T1000 (cell line): ENCODE measurements at regions not wholly inside any gene's neighbourhood (a gene's known extent, or its start where the extent isn't known, plus 50 kb on each side); places are given as distances from the start of the nearest gene placed in this dataset.

ENCODE experiments used
- DNase-seq: peaks from one replicate; lab custom pipeline; 2025; ENCODE audit warnings: mixed read lengths; lab: John Stamatoyannopoulos, UW

DNA sequence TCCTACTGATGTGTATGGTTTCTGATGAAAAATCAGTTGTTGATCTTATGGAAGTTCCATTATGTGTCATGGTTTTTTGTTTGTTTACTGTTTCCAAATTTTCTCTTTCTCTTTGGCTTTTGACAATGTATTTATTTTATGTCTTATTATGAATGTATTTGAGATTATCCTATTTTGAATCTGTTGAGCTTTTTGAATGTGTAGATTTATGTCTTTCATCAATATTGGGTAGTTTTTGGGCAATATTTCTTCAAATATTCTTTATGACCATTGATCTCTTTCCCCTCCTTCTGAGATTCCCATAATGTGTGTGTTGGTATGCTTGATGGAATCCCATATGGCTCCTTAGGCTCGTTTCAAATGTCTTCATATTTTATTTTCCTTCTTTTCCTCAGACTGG, 80.5 kb upstream of the FAM47C start:
- no peak for DNase-seq

DNA sequence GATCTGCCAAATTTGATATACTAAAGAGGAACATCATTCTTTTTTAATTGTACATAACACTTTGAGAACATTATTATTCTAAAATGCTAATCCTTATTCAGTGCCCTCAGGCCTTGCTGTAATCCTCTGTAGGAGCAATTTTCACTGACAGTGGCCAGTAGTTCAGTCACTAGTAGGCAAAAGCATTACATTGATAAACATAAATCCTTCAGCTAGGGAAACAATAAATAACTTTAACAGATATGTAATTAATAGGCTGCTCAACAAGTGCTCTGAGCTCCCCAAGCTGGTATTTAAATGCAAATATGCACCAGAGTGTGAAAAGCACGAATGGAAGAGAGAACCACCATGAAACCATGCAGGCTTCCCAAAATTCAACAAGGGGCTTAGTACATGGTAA, 77.7 kb upstream of the FAM47C start:
- no peak for DNase-seq

- no peak for DNase-seq
Measured at GRCh38 chrX:36947214-36947613, 61.0 kb upstream of the FAM47C start.

DNA sequence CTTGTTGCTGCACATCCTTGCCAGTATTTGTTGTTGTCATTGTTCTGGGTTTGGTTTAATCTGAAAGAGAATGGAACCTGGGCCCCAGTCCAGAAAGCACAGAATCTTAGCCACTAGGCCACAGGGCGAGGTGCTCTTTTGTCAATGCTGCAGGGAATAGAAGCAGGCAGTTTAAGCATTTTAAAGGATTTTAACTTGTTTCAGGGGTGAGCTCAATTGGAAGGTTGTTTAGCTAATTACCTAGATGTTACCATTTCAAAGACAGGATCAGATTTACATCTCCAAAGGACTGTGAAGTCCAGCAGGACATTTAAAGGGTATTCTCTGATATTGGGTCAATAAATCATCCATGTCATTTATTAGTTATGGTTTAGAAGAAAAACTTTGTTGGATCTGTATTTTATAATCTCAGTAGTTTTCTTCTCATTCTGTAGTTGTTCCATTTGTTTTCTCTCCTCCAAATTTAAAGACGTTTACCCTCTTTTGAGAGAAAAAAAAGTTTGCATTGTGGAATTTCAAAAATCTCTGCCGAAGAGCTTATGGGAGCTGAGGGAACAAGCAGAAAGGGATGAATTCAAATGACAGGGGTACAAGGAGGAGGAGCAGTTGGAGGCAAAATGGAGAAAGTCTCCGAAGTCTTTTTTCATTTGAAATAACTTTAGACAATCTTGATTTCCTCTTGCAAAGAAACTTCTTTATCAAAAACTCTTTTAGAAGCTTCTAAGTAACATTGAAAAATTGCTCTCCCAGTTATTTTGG, 57.5 kb upstream of the FAM47C start:
- DNase-seq, result no peak

DNA sequence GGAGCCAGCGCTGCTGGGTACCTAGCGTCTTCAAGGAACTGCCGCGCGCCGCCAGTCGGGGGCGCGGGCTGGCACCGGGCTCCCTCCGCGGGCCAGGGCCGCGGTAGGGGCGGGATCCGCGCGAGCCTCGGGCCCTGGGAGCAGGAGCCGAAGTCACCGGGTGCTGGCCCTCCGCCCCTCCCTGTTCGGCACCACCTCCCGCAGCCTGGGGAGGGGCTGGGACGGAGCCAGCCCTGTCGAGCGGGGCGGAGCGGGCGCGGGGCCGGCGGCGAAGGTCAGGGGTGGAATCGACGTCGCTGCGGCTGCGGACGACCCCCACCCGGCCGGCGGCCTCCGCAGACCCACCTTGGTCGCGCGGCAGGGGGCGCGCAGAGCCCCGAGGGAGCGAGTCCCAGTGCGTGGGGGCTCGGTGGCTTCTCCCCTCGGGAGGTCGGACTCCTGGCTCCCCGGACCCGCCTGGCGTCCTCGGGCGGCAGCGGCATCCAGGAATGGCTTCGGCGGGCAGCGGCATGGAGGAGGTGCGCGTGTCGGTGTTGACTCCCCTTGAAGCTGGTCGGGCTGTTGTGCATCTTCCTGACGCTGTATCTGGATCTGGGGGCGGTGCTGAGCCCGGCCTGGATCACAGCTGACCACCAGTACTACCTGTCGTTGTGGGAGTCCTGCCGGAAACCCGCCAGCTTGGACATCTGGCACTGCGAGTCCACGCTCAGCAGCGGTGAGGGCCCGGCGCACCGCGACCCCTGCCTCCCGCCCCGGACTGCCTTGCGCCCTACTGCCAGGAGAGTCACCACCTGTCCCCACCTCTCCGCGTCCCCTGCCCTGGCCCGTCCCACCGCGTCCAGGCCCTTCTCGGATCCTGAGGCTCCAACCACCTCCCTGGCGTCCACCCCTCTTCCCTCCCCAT, 50.5 kb upstream of the FAM47C start:
- no peak for DNase-seq
